Iris pigment epithelial cell (primary cell): ENCODE measurements at regions not wholly inside any gene's neighbourhood (a gene's known extent, or its start where the extent isn't known, plus 50 kb on each side); places are given as distances from the start of the nearest gene placed in this dataset.

Source experiments
- DNase-seq: peaks from one replicate; pipeline ENCODE4 v3.0.0-alpha.2; 2011; ENCODE audit warnings: low read depth

- DNase-seq = no peak
These were observed 56.2 kb upstream of the GPRIN3 start for GRCh38 chr4:89363786-89364185.

DNA sequence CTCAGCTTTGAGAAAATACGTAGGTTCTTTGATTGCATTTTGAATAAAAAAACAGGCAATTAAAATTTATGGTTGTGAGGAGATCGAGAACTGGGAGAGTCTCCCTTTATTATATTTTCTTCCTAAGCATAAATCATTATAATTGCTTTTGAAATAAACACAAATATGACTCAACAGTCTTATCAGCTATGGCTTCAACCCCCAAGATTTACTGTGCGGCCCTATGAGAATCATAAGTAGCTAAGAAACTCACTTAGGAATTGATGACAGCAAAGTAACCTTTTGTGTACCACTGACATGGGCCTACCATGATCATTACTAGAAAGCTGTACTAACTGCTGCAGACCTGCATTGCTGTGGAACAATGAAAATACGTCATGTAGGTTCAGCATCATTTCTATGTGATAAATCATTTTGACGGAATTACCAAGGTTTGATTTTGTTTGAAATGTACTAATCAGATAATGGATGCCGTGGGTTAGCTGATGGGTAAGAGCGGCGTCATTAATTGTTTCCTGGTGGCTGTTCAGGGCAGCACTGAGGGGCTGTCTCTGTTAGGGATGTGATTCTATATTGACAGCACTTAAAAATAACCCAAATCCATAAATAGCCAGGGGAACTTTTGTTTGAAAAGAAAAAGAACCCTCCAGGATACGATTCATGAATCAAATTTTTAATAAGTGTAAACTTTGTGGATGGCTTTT, 51.5 kb upstream of the GPRIN3 start:
- no peak for DNase-seq

GRCh38 chr4:89357787-89358186, 50.2 kb upstream of the GPRIN3 start:
- DNase-seq = no peak
